IPS DF 6.9 (cell line): ENCODE measurements at regions not wholly inside any gene's neighbourhood (a gene's known extent, or its start where the extent isn't known, plus 50 kb on each side); places are given as distances from the start of the nearest gene placed in this dataset.

Experiments
- DNase-seq: peaks from one replicate; pipeline ENCODE4 v3.0.0-alpha.2; 2013; ENCODE audit warnings: low read depth, low spot score
- H3K27ac ChIP-seq: one replicate; pipeline ENCODE4 v1.5.1; 2013; ENCODE audit warnings: low read length, control low read depth
- H3K27me3 ChIP-seq: 2 replicates; pipeline ENCODE4 v1.6.1; 2013; ENCODE audit warnings: mild to moderate bottlenecking, low read length; ENCODE audit not compliant: control insufficient read depth, insufficient read depth
- H3K36me3 ChIP-seq: 2 replicates; pipeline ENCODE4 v1.6.1; 2013; ENCODE audit warnings: low read length; ENCODE audit not compliant: control insufficient read depth, insufficient read depth
- H3K4me1 ChIP-seq: 2 replicates; pipeline ENCODE4 v1.6.1; 2013; ENCODE audit warnings: low read length; ENCODE audit not compliant: control insufficient read depth, insufficient read depth
- H3K4me3 ChIP-seq: 2 replicates; pipeline ENCODE4 v1.5.1; 2013; ENCODE audit warnings: mild to moderate bottlenecking, low read length
- H3K9me3 ChIP-seq: 2 replicates; pipeline ENCODE4 v1.6.1; 2013; ENCODE audit warnings: low read length, inconsistent platforms; ENCODE audit not compliant: control insufficient read depth, insufficient read depth
- WGBS: extraction: QIAGEN DNeasy Blood & Tissue Kit; methylation state at CpG from one replicate; pipeline ENCODE4 v1.1.7; 2013; ENCODE audit warnings: mixed read lengths, missing lambda C conversion rate; ENCODE audit not compliant: insufficient read length, insufficient coverage; 5-methylcytosine and 5-hydroxymethylcytosine counted together

GRCh38 chr9:93810028-93810971, 144.9 kb downstream of the BARX1 start:
- Histone ChIP-seq H3K4me3 (no peak overlapping the region), H3K27ac (no peak overlapping the region), H3K9me3 (no peaks in the 10 kb centered on the region), H3K36me3 (no peaks in the 10 kb centered on the region), H3K27me3 (no peaks in the 10 kb centered on the region), H3K4me1 (peaks cover 4% of the 10 kb centered on the region)
- DNase-seq = no peak
- WGBS = no CpG with 5 or more reads among the region's 45 CpGs

GRCh38 chr9:93809204-93809940, 145.8 kb downstream of the BARX1 start:
- no CpG with 5 or more reads among the region's 12 CpGs for WGBS
- Histone ChIP-seq H3K4me1 (peaks cover 4% of the 10 kb centered on the region), H3K9me3 (no peaks in the 10 kb centered on the region), H3K27me3 (no peaks in the 10 kb centered on the region), H3K27ac (no peak overlapping the region), H3K4me3 (no peak overlapping the region), H3K36me3 (no peaks in the 10 kb centered on the region)
- no peak for DNase-seq

- no CpG with 5 or more reads among the region's 10 CpGs for WGBS
- H3K4me1 ChIP-seq = peaks cover 3% of the 10 kb centered on the region; the same call in 1 of the 2 replicates
- H3K27ac ChIP-seq = no peak overlapping the region
- H3K36me3 ChIP-seq = no peaks in the 10 kb centered on the region
- DNase-seq = no peak
- H3K27me3 ChIP-seq = no peaks in the 10 kb centered on the region
- H3K4me3 ChIP-seq = no peak overlapping the region
- no peaks in the 10 kb centered on the region for H3K9me3 ChIP-seq
These were observed 146.8 kb downstream of the BARX1 start for GRCh38 chr9:93808115-93809029.

- DNase-seq = no peak
- Histone ChIP-seq H3K4me3 (no peak overlapping the region), H3K27ac (no peak overlapping the region), H3K9me3 (no peaks in the 10 kb centered on the region), H3K36me3 (no peaks in the 10 kb centered on the region), H3K4me1 (peaks cover 3% of the 10 kb centered on the region; the same call in 1 of the 2 replicates), H3K27me3 (no peaks in the 10 kb centered on the region)
- WGBS = no CpG with 5 or more reads among the region's 14 CpGs
These were observed 147.7 kb downstream of the BARX1 start for GRCh38 chr9:93807166-93808074.

GRCh38 chr9:93801581-93802284, 153.4 kb downstream of the BARX1 start:
- DNase-seq = no peak
- no peaks in the 10 kb centered on the region for H3K36me3 ChIP-seq
- no peaks in the 10 kb centered on the region for H3K9me3 ChIP-seq
- no peaks in the 10 kb centered on the region; the same call in 1 of the 2 replicates for H3K4me1 ChIP-seq
- WGBS = no CpG with 5 or more reads among the region's 7 CpGs
- H3K4me3 ChIP-seq = no peak overlapping the region
- no peaks in the 10 kb centered on the region for H3K27me3 ChIP-seq
- no peak overlapping the region for H3K27ac ChIP-seq

- no peak for DNase-seq
- Histone ChIP-seq H3K27ac (no peak overlapping the region), H3K4me1 (no peaks in the 10 kb centered on the region; the same call in 1 of the 2 replicates), H3K36me3 (no peaks in the 10 kb centered on the region), H3K27me3 (no peaks in the 10 kb centered on the region), H3K4me3 (no peak overlapping the region), H3K9me3 (no peaks in the 10 kb centered on the region)
- whole genome bisulfite sequencing = no CpG with 5 or more reads among the region's 4 CpGs
These were observed 154.0 kb downstream of the BARX1 start for GRCh38 chr9:93801120-93801519.

GRCh38 chr9:93792358-93792757, 162.8 kb downstream of the BARX1 start:
- no peaks in the 10 kb centered on the region for H3K27me3 ChIP-seq
- no peak overlapping the region for H3K27ac ChIP-seq
- no peaks in the 10 kb centered on the region for H3K4me1 ChIP-seq
- no CpG with 5 or more reads among the region's 1 CpG for WGBS
- no peak for DNase-seq
- H3K4me3 ChIP-seq = no peak overlapping the region
- no peaks in the 10 kb centered on the region for H3K9me3 ChIP-seq
- H3K36me3 ChIP-seq = no peaks in the 10 kb centered on the region

GRCh38 chr9:93786204-93786603, 169.0 kb downstream of the BARX1 start:
- Histone ChIP-seq H3K4me3 (no peak overlapping the region), H3K9me3 (no peaks in the 10 kb centered on the region), H3K27me3 (no peaks in the 10 kb centered on the region), H3K36me3 (no peaks in the 10 kb centered on the region), H3K27ac (no peak overlapping the region), H3K4me1 (no peaks in the 10 kb centered on the region)
- WGBS = no CpG with 5 or more reads among the region's 2 CpGs
- no peak for DNase-seq

GRCh38 chr9:93776873-93777272, 178.3 kb downstream of the BARX1 start:
- DNase-seq = no peak
- Histone ChIP-seq H3K27me3 (no peaks in the 10 kb centered on the region), H3K4me1 (no peaks in the 10 kb centered on the region), H3K4me3 (no peak overlapping the region), H3K9me3 (no peaks in the 10 kb centered on the region), H3K27ac (no peak overlapping the region), H3K36me3 (no peaks in the 10 kb centered on the region)
- WGBS = no CpG with 5 or more reads among the region's 11 CpGs
